GM23248 (cell line): ENCODE measurements at regions not wholly inside any gene's neighbourhood (a gene's known extent, or its start where the extent isn't known, plus 50 kb on each side); places are given as distances from the start of the nearest gene placed in this dataset.

ENCODE experiments used
- EZH2 ChIP-seq: fragments of 200-600 bp; sonication (generic); IDR thresholded peaks from 2 replicates; pipeline ENCODE4 v1.6.1; 2018; ENCODE audit warnings: antibody characterized with exemption, mild to moderate bottlenecking; ENCODE audit not compliant: insufficient read depth, poor library complexity, severe bottlenecking
- EZH2phosphoT487 ChIP-seq: fragments of 200-600 bp; sonication (generic); IDR thresholded peaks from 2 replicates; pipeline ENCODE4 v1.6.1; 2018; ENCODE audit warnings: antibody characterized with exemption, moderate library complexity, mild to moderate bottlenecking, low read depth; ENCODE audit not compliant: insufficient read depth

DNA sequence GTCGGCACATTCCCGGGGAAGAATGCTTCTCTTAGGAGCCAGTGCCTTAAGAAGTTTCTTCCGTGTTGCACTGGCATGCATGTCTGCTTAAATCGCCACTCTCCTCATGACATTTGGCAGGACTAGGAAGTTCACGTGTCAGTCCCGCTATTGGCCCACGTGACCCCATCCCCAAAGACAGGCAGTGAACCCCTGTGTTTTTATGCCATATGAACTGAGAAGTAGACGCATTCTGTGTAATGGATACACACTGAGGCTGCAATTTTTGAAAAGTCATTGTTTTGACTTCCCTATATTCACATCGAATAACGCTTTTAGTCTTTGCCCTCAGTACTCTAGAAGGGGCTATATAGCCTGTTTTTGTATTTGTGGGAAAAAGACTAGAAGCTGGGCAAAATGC lies 125.6 kb upstream of the TBL1XR1 start:
- TF ChIP-seq EZH2 (no peak), EZH2phosphoT487 (no peak)
